ENCODE measurements at regions not wholly inside any gene's neighbourhood (a gene's known extent, or its start where the extent isn't known, plus 50 kb on each side); places are given as distances from the start of the nearest gene placed in this dataset.

GRCh38 chr18:43592269-43592668 lies 315.0 kb upstream of the SYT4 start (continued):
- TF ChIP-seq ARNTL (CRISPR knock-in tag; IDR thresholded peaks at IDR 0.05; ENCODE audit: borderline replicate concordance, low read depth): no peak
- TF ChIP-seq OSR1 (CRISPR knock-in tag; IDR thresholded peaks at IDR 0.05): no peak
- no peak for TF ChIP-seq ZNF565 (CRISPR knock-in tag; conservative IDR thresholded peaks at IDR 0.05; ENCODE audit: low read depth)
- TF ChIP-seq ZNF8 (CRISPR knock-in tag; IDR thresholded peaks at IDR 0.05): no peak

DNA sequence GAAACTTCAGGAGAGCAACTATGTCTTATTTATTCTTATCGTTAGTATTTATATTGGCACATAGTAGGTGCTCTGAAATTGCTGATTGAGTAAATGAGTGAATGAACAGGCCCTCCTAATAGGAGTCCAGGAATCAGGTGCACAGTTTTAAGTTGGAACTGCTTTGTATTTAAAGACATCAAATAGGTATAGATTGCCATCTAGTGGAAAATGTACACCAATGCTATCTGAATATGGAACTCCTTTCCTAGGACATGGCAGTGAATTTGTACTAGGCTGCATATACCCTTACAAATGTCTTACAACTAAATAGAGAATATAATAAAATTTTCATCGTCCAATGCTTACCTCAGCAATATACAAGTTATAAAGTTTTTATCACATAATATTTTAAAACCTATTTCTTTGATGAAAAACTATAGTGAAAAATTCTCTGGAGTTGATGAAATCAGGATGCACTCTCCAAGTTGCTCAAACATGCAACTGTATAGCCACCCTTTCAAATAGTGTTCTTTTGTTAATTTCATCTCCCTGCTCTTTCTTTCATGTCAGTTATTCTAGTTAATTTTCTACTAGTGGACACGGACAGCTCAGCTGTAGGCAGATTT lies 318.9 kb upstream of the SYT4 start:
- TF ChIP-seq ZFP3 (CRISPR knock-in tag; IDR thresholded peaks at IDR 0.05) (no peak), ZNF565 (CRISPR knock-in tag; conservative IDR thresholded peaks at IDR 0.05; ENCODE audit: low read depth) (no peak), GLIS3 (CRISPR knock-in tag; IDR thresholded peaks at IDR 0.05) (no peak), BACH2 (CRISPR knock-in tag; IDR thresholded peaks at IDR 0.05; ENCODE audit: borderline replicate concordance) (no peak), OSR1 (CRISPR knock-in tag; IDR thresholded peaks at IDR 0.05) (no peak), POU6F1 (CRISPR knock-in tag; IDR thresholded peaks at IDR 0.05; ENCODE audit: borderline replicate concordance, low read depth) (no peak), TSHZ2 (CRISPR knock-in tag; IDR thresholded peaks at IDR 0.05) (no peak), ZC3H10 (CRISPR knock-in tag; IDR thresholded peaks at IDR 0.05) (no peak), TCF4 (CRISPR knock-in tag; IDR thresholded peaks at IDR 0.05; ENCODE audit: borderline replicate concordance) (no peak), ISL1 (CRISPR knock-in tag; IDR thresholded peaks at IDR 0.05) (no peak), ARNTL (CRISPR knock-in tag; IDR thresholded peaks at IDR 0.05; ENCODE audit: borderline replicate concordance, low read depth) (no peak), ZFP30 (CRISPR knock-in tag; IDR thresholded peaks at IDR 0.05) (no peak), SNAI2 (CRISPR knock-in tag; IDR thresholded peaks at IDR 0.05) (no peak), PPARA (CRISPR knock-in tag; IDR thresholded peaks at IDR 0.05; ENCODE audit: borderline replicate concordance) (no peak)
- TF ChIP-seq, protein P1, sequence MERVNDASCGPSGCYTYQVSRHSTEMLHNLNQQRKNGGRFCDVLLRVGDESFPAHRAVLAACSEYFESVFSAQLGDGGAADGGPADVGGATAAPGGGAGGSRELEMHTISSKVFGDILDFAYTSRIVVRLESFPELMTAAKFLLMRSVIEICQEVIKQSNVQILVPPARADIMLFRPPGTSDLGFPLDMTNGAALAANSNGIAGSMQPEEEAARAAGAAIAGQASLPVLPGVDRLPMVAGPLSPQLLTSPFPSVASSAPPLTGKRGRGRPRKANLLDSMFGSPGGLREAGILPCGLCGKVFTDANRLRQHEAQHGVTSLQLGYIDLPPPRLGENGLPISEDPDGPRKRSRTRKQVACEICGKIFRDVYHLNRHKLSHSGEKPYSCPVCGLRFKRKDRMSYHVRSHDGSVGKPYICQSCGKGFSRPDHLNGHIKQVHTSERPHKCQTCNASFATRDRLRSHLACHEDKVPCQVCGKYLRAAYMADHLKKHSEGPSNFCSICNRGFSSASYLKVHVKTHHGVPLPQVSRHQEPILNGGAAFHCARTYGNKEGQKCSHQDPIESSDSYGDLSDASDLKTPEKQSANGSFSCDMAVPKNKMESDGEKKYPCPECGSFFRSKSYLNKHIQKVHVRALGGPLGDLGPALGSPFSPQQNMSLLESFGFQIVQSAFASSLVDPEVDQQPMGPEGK (CRISPR knock-in tag; IDR thresholded peaks at IDR 0.05; ENCODE audit: borderline replicate concordance): no peak
- TF ChIP-seq, protein P2, sequence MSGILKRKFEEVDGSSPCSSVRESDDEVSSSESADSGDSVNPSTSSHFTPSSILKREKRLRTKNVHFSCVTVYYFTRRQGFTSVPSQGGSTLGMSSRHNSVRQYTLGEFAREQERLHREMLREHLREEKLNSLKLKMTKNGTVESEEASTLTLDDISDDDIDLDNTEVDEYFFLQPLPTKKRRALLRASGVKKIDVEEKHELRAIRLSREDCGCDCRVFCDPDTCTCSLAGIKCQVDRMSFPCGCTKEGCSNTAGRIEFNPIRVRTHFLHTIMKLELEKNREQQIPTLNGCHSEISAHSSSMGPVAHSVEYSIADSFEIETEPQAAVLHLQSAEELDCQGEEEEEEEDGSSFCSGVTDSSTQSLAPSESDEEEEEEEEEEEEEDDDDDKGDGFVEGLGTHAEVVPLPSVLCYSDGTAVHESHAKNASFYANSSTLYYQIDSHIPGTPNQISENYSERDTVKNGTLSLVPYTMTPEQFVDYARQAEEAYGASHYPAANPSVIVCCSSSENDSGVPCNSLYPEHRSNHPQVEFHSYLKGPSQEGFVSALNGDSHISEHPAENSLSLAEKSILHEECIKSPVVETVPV (CRISPR knock-in tag; IDR thresholded peaks at IDR 0.05): no peak
- TF ChIP-seq, protein P3, sequence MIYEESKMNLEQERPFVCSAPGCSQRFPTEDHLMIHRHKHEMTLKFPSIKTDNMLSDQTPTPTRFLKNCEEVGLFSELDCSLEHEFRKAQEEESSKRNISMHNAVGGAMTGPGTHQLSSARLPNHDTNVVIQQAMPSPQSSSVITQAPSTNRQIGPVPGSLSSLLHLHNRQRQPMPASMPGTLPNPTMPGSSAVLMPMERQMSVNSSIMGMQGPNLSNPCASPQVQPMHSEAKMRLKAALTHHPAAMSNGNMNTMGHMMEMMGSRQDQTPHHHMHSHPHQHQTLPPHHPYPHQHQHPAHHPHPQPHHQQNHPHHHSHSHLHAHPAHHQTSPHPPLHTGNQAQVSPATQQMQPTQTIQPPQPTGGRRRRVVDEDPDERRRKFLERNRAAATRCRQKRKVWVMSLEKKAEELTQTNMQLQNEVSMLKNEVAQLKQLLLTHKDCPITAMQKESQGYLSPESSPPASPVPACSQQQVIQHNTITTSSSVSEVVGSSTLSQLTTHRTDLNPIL (CRISPR knock-in tag; IDR thresholded peaks at IDR 0.05; ENCODE audit: low read depth): no peak
- peak; percentile 95 for ATAC-seq

- TF ChIP-seq GLIS3 (CRISPR knock-in tag; IDR thresholded peaks at IDR 0.05) (no peak), PPARA (CRISPR knock-in tag; IDR thresholded peaks at IDR 0.05; ENCODE audit: borderline replicate concordance) (no peak), ISL1 (CRISPR knock-in tag; IDR thresholded peaks at IDR 0.05) (no peak), POU6F1 (CRISPR knock-in tag; IDR thresholded peaks at IDR 0.05; ENCODE audit: borderline replicate concordance, low read depth) (no peak), RARB (CRISPR knock-in tag; IDR thresholded peaks at IDR 0.05) (no peak), ZNF8 (CRISPR knock-in tag; IDR thresholded peaks at IDR 0.05) (no peak), TCF4 (CRISPR knock-in tag; IDR thresholded peaks at IDR 0.05; ENCODE audit: borderline replicate concordance) (no peak), OSR1 (CRISPR knock-in tag; IDR thresholded peaks at IDR 0.05) (no peak), ARNTL (CRISPR knock-in tag; IDR thresholded peaks at IDR 0.05; ENCODE audit: borderline replicate concordance, low read depth) (no peak)
Measured at GRCh38 chr18:43601432-43601831, 324.1 kb upstream of the SYT4 start.

More at GRCh38 chr18:43601432-43601831, 324.1 kb upstream of the SYT4 start:
- ATAC-seq: no peak

Data from SK-N-SH treated with all-trans-retinoic acid at 6 μM for 48 hours (cell line).